DMS53 treated with DMSO at 0.1 percent for 48 hours (cell line): ENCODE measurements at regions not wholly inside any gene's neighbourhood (a gene's known extent, or its start where the extent isn't known, plus 50 kb on each side); places are given as distances from the start of the nearest gene placed in this dataset.

Source experiments
- DNase-seq: peaks from one replicate; lab custom pipeline; 2025; ENCODE audit not compliant: unreplicated experiment; lab: John Stamatoyannopoulos, UW

DNA sequence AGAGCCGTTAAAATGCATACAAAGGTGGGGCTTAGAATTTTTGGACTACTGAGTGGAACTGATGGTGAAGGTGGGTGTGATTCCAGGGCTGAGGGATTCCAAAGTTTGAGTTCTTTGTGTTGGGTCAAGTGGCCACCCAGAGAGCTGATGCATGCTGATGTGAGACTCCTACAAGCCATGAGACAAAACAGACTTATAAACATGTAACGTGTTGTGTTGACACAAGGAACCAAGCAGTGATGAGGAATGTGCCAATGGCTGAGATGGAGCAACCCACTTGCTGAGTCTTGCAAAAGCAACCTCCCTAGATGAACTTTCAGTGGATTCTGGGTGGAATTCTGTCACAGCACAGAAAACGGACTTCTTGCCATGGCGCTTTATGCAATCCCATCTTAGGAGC, 289.0 kb downstream of the TLE3 start:
- DNase-seq: no peak

DNA sequence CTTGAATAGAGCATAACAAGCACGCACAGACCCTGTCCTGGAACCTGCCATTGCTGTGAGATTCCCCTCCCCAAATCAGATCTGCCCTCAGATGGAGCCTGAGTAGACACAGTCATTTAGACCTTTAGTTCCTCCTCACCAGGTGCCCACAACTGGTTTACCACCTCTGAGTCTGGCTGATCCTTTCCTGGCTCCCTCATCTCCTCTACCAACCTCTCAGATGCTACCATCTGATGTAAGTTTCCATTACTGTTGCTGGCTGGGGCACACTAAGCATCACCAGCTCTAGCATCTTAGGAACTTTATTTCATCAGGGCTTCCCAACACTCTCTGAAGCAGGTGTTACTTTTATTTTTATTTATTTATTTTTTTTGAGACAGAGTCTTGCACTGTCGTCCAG, 288.3 kb downstream of the TLE3 start:
- no peak for DNase-seq

DNA sequence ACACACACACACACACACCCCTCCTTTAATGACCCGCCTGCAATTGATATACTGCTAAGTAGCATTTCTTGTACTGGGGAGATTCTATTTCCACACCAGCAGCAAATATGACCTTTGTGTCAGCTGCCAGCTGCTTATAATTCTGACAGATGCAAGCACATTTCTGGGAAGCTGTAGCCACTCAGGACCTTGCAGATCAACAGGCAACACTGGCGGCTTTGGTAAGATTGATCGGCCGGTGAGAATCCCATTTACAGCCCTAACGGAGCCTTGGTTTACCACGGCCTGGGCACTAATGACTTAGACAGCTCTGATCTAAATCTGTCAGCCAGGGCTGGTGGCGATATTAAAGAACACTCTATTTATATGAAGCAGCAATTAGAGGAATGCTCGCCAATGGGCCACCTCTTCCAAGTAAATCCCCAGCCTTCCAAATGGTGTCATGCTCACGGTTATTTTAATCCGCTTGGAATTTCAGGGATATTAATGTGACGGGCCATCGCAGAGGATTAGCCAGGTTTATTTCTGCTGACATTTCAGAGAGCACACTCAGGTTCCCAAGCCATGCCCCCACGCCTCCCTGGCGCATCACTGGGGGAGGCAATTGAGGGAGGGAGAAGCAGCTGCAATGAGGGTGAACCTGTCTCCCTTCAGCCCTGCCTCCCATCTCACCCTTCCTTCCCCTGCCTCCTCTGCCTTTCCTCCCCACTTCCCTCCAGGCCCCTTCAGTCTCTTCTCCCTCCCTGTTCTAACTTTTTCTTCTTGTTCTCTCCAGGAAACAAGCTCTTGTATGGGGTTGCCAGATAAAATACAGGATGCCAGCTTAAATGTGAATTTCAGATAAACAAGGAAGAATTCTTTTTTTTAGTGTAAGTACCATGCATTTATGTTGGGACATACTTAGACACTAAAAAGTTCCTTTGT, 287.0 kb downstream of the TLE3 start:
- DNase-seq: no peak

DNA sequence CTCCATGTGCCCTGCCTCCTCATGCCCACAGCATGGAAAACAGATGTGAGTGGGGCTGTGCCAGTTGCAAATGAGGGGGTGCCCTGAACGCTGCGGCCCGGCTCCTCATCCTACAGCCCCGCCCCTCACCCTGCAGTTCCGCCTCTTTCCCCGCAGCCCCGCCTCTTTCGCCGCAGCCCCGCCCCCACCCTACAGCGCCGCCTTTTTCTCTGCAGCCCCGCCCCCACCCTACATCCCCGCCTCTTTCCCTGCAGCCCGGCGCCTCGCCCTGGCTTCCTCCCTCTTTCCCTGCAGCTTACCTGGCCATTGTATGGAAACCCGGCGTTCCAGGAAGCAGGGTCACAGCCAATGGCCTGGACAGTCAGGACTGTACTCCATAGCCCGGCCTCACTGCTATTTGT, 284.9 kb downstream of the TLE3 start:
- no peak for DNase-seq

- DNase-seq: no peak
These were observed 283.8 kb downstream of the TLE3 start for GRCh38 chr15:69813881-69814280.

DNA sequence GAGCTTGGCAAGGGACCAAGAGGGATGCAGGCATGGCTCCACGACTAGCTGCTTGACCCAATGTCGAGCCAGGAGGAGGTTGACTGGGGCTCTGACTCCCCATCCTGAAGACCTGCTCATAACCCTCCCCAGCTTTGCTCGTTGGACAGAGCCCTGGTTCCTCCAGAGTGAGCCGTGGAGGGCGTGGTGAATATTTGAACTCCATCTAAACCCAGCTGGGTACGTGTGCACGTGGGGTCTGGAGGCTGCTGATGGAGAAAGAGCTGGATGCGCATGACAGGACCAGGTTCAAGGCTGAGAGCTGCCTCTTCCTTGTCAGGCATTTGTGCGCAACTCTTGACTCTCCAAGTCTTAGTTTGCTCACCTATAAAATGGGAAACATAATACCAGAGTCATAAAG, 282.8 kb downstream of the TLE3 start:
- no peak for DNase-seq

GRCh38 chr15:69815793-69816192, 281.9 kb downstream of the TLE3 start:
- no peak for DNase-seq

DNA sequence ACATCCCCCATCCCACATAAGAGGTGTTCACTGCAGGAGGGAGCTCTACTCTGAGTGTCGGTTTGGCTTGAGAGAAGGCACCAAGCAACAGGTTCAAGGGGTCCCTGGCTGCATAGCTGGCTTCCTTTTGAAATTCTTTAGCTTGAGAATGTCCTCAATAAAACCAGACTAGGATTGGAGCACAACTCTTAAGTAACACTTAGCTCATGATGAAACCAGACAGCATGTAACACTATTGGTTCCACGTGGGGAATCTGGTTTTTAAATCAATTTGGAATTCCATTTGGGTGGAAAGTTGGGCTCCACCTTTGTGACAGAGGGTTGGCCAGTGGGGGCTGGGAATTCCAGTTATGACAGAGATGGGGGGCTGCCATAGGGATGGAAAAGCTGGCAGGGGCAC, 281.2 kb downstream of the TLE3 start:
- DNase-seq: no peak

DNA sequence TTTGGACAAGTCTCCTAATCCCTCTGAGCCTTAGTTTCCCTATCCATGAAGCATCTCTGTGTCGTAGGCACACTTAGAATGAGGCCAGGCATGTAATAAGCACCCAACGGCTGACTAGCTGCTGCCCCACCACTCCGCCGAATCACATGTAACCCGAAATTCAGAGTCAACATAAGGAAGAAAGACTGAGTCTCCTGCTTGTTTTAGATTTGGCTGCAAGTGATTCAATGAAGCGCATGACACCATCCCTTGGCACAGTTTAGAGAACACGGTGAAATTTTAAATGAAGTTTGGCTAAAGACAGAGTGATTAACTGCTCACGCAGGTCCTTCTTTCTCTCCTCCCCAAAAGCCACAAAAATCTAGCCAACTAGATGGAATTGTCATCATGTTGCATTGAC, 279.2 kb downstream of the TLE3 start:
- DNase-seq: no peak

DNA sequence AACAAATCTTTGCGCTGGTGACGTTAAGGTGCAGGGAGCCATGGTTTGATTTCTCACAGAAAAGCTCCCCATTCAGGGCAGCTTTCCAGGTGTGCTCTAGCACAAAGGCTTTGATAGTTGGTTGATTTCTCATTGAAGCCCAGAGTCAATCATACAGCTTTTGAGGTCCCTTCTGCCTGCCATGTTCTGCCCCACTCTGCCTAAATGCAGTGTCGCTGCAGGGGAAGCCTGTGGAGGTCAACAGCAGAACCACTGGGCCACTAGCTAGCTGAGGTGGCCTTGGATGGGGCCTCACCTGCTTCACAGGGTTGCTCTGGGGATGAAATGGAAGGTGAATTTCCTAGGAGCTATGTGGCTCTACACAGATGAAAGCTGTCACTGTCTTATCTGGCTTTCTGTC, 278.3 kb downstream of the TLE3 start:
- DNase-seq: no peak

DNA sequence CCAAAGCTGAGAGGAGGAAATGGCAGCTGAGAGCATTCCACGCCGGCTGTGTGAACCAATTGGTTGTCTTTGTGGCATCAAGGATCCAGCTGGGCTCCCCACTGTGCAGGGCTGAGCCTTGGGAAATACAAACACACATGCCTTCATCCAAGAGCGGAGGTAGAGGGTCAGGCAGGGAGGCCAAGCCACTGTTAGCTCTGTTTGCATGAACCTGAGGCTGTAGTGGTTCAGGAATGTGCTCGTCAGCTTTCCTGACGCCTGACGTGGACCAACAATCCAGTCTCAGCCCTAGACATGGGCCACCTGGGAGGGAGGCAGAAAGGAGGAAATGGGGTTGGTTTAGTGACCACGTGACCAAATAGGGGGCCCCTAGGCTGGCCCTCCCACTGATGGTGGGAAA, 276.9 kb downstream of the TLE3 start:
- DNase-seq: no peak

DNA sequence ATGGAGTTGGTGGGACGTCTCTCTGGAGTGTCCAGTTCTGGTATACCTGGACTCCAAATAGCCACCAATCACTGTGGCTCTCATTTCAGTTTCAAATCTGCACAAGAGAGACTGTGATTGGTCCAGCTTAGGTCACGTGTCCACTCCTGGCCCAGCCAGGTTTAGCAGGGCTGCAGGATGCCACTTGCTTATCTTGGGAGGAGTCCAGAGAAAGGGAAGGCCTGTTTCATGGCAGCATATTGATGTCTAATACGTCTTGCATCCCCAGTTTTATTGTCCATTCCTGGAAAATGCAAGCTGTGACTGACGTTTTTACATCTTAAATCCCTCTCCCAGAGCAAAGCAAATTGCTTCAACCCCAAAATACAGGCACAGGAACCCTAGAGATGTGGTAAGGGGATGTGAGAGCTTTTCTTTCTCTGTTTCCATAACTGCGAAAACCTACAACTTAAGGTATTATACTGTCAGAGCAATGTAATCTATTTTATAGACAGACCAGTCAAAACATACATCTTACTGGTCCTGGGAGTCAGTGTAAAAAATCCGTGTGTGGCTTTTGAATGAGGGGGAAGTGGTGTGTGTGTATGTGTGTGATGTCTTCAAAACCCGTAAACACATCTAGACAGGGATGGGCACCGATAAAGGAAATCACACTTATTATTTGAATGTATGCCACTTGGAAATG, 274.4 kb downstream of the TLE3 start:
- DNase-seq: no peak

DNA sequence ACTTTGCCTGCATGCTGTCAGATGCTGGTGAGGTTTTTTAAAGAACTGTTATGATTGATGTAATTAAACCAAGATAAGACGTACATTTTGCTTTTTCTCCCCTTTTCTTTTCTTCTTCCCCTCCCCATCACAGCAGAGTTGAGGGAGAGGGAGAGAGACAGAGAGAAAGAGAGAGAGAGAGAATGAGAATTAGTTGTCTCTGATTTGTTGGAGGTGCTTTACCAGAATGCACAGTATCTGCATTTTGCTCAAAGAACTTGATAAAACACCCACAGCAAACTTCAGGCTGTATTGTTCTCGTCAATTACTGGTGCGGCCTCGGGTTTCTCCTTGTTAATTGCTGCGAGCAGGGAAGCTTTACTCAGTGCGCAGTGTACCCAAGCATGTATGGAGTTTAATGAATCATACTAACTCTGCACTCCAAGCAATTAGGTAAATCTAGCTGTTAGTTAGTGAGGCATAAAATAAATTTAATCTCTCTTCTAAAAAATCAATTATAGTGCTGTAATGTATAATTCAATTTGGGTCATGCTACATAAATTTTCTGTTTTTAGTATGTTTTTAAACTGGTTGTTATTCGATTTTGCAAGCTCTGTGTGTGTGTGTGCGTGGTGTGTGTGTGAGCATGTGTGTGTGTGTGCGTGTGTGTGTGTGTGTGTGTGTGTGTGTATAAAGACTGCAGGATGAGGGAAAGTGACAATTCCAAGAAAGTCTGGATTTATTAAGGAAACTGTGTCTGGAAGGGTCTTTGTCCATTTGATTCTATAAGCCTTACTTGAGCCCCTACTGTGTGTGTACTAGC, 273.4 kb downstream of the TLE3 start:
- DNase-seq: no peak

DNA sequence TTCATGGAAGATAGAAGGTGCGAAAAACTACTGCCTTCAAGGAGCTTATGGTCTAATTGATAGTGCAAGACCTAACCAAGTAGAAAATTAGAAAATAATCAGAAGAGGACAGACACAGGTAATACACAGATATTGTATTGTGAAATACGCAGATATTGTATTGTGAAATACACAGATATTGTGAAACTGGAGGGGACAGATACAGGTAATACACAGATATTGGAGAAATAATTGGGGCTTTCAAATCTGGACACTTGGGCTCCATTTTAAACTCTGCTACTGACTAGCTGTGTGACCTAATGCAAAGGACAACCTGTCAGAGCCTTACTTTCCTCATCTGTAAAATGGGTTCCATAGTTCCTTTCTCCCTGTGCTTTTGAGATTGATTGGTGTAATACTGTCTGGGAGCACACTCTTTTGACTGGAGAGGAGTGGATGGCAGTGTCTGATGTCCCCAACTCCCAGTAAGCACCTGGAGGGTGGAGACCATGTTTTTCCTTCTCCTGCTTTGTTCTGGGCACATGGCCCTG, 272.8 kb downstream of the TLE3 start:
- DNase-seq: no peak

- no peak for DNase-seq
These were observed 271.5 kb downstream of the TLE3 start for GRCh38 chr15:69825941-69826818.

DNA sequence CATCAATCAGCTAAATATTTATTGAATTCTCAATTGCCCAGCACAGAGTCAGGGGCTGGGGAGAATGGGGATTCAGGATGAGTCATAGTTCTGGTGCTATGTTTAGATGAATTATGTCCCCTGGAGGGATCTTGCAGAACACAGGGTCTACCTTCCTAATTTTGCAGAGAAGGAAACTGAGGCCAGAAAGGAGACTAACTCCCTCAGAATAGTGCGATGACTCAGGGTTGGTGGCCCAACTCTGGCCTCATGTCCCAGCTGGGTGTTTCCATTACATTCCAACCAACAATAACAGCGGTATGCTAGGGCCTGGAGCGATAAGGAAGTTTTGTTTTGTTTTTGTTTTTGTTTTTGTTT, 270.9 kb downstream of the TLE3 start:
- no peak for DNase-seq

DNA sequence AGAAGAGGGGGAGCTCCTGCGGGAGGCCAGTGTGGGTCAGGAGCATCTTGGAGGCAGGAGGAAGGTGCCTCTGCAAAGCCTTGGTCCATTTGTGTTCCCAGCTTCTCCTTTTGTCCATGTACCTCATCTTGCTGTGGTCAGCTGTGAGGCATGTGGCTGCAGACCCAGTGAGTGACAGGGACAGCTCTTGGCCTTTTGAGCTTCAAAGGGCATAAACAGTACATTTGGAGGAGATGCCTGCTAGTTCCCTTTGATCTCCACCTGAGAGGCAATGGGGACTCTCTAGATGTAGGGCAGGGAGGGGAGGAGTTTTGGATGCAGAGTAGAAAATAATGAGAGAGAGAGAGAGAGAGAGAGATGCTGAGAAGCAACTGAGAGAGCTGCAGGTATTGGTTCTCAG, 270.0 kb downstream of the TLE3 start:
- DNase-seq: no peak

DNA sequence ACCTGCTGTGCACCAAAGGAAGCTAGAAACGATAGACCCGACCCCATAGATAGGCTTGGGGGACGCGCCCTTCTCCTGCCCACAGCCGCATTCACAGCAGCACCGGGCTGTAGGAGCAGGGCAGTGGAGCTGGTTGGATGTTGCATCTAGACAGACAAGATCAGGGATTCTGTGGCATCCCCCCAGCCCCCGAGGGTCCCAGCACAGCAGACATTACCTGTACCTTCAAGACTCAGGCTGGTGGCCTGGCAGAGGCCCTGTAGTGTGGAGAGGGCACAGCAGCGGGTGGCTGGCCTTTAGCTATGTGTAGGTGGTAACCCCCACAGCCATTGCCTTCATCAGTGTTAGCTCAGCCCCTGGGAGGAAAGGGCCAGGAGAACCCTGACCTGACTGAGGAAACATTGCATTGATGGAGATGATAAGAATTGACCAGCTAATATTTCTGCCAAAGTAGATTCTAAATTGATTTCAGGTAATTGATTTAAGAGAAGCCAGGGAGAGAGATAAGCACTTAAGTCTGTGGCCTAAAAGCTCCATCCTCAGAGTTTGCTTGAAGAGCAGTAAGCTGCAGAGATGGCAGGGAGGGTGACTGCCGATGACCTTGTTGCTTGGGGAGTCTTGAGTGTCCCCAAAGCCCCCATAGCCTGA, 269.4 kb downstream of the TLE3 start:
- no peak for DNase-seq

GRCh38 chr15:69829974-69830373, 267.7 kb downstream of the TLE3 start:
- DNase-seq: no peak

DNA sequence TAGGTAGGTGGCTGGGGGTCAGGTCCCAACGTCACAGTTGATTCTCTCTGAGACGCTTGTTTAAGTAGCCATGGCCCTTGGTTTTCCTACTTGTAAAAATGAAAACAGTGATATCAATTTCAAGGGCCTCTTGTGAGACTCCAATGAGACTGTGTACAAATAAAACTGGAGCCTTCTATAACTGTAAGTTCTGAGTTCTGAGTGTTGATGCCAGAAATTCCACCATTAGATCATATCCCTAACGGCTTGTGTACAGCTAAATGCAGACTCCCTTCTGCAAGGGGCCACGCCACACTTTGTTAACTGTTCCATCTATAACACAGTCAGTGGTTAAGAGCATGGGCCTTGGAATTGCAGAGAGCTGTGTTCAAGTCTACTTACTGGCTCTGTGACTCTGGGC, 267.3 kb downstream of the TLE3 start:
- no peak for DNase-seq
